ENCODE measurements at regions not wholly inside any gene's neighbourhood (a gene's known extent, or its start where the extent isn't known, plus 50 kb on each side); places are given as distances from the start of the nearest gene placed in this dataset.

DNA sequence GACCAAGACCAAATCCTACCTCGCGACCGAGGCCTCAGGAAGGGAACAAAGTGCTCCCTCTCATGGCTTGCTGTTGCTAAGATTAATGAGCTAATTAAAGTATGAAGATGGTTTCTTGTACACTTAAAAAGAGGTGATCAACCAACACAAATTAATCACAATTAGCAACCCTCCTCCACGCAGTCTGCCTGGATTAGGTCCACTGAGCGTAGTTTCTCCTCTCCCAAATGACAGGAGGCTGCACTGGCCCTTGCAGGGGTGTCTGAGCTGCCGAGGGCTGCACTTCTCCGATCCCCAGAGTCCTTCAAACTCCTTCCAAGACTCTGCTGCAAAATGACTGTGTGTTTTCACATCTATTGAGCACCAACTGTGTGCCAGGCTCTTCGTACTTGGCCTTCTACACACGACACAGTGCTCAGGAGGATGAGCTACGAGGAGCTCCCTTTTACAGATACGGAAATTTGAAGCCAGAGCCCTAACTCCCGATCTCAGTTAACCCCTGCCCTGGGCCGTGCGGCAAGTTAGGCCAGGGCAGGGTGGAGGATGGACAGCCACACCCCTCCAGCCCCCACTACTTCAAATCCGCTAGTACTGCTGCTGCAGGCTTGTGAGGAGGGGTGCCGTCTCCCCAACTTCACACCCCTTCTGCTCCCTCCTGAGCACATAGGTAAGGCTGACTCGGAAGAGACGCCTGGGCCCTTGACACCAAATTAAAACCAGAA lies 101.0 kb upstream of the LINGO1 start:
- DNase-seq, result no peak
- H3K4me3 ChIP-seq (ENCODE audit: insufficient read depth, low read depth, low read length), result no peak overlapping the region
- no peaks in the 10 kb centered on the region for H3K27me3 ChIP-seq (ENCODE audit: control insufficient read depth, insufficient read depth, low read length)

DNA sequence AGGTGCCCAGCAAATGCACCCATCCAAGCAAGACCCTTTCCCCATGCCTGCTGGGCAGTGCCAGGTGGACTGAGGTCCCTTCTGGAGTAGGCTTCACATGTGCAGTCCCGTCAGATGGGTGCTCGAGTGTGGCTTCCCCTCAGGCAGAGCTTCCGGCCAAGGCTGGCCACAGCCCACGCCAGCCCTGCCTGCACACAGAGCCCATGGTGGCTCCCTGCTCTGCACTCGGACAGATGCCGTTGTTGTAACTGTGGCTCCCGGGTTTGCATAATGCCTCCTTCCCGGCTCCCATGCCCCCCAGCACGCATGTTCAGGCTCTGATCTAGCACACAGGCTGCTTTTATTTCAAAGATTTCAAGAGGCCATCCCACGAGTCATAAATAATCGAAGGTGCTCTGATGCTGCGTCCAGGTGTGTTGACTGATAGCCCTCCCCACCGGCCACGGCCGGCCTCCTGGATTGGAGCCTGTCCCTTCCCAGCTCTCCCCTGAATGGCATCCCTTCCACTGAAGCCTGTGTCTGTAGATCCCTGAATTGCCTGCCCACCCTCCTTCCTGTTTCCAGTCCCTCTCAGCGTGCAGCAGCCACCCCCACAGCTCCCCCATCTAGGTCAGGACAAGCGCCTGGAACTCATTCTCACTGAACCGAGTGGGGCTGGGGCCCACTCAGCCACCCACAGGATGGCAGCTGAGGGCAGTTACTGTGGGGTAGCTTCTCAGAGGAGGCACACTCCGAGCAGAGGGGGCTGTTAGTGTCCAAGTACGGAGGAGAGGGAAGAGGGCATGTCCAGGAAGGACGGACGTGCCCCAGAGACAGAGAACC lies 100.0 kb upstream of the LINGO1 start:
- Histone ChIP-seq H3K36me3 (replicated peaks; ENCODE audit: control insufficient read depth, insufficient read depth, low read length) (no peaks in the 10 kb centered on the region), H3K4me3 (ENCODE audit: insufficient read depth, low read depth, low read length) (no peak overlapping the region), H3K27me3 (ENCODE audit: control insufficient read depth, insufficient read depth, low read length) (no peaks in the 10 kb centered on the region)
- DNase-seq, result no peak

More for the DNA sequence above, 101.0 kb upstream of the LINGO1 start:
- no peaks in the 10 kb centered on the region for H3K36me3 ChIP-seq (replicated peaks; ENCODE audit: control insufficient read depth, insufficient read depth, low read length)

GRCh38 chr15:77731945-77732344 lies 99.2 kb upstream of the LINGO1 start:
- DNase-seq, result no peak
- no peaks in the 10 kb centered on the region for H3K36me3 ChIP-seq (replicated peaks; ENCODE audit: control insufficient read depth, insufficient read depth, low read length)
- H3K4me3 ChIP-seq (ENCODE audit: insufficient read depth, low read depth, low read length), result no peak overlapping the region
- no peaks in the 10 kb centered on the region for H3K27me3 ChIP-seq (ENCODE audit: control insufficient read depth, insufficient read depth, low read length)

GRCh38 chr15:77731067-77731466 lies 98.4 kb upstream of the LINGO1 start:
- DNase-seq, result no peak
- Histone ChIP-seq H3K27me3 (ENCODE audit: control insufficient read depth, insufficient read depth, low read length) (no peaks in the 10 kb centered on the region), H3K4me3 (ENCODE audit: insufficient read depth, low read depth, low read length) (no peak overlapping the region), H3K36me3 (replicated peaks; ENCODE audit: control insufficient read depth, insufficient read depth, low read length) (no peaks in the 10 kb centered on the region)

GRCh38 chr15:77727635-77728304 lies 95.1 kb upstream of the LINGO1 start:
- H3K4me3 ChIP-seq (ENCODE audit: insufficient read depth, low read depth, low read length), result no peak overlapping the region
- no peaks in the 10 kb centered on the region for H3K36me3 ChIP-seq (replicated peaks; ENCODE audit: control insufficient read depth, insufficient read depth, low read length)
- DNase-seq, result no peak
- H3K27me3 ChIP-seq (ENCODE audit: control insufficient read depth, insufficient read depth, low read length), result no peaks in the 10 kb centered on the region

DNA sequence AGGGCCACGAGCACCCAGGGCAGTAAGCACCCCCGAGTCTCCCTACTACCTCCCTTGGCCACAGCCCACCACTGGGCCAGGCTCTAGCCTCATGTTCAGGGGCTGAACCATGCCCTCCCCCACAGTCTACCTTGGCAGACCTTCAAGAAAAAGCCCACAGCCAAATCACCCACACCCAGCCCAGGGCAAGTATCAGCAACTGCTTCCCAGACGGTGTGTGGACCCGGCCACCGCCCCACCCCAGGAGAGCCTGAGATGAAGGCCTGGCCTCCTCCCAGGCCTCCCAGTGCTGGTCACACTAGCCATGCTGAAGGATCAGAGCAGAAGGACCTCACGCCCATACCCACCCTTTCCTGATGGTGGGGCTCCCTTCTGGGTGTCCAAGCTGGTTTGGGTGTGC lies 92.0 kb upstream of the LINGO1 start:
- Histone ChIP-seq H3K27me3 (ENCODE audit: control insufficient read depth, insufficient read depth, low read length) (no peaks in the 10 kb centered on the region), H3K36me3 (replicated peaks; ENCODE audit: control insufficient read depth, insufficient read depth, low read length) (no peaks in the 10 kb centered on the region), H3K4me3 (ENCODE audit: insufficient read depth, low read depth, low read length) (no peak overlapping the region)
- DNase-seq, result no peak

DNA sequence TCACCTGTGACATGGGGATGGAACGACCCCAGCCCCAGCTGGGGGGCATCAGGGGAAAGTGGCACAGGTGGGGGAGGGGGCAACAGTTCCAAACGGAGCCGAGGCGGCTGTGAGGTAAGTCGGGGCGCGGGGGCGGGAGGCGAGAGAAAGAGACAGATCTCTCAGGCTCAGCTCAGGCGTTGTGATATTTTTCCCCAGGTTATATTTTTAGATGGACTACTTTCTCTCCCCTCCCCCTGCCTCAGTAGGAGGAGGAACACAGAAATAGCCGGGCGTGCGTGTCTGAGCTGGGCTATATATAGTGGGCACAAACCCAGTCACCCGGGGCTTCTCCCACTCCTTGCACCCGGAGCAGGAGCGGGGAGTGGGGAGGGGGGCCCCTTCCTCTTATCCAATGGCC lies 91.0 kb upstream of the LINGO1 start:
- no peak overlapping the region for H3K4me3 ChIP-seq (ENCODE audit: insufficient read depth, low read depth, low read length)
- H3K27me3 ChIP-seq (ENCODE audit: control insufficient read depth, insufficient read depth, low read length), result no peaks in the 10 kb centered on the region
- H3K36me3 ChIP-seq (replicated peaks; ENCODE audit: control insufficient read depth, insufficient read depth, low read length), result no peaks in the 10 kb centered on the region
- no peak for DNase-seq

GRCh38 chr15:77722759-77723460 lies 90.2 kb upstream of the LINGO1 start:
- no peak overlapping the region for H3K4me3 ChIP-seq (ENCODE audit: insufficient read depth, low read depth, low read length)
- H3K36me3 ChIP-seq (replicated peaks; ENCODE audit: control insufficient read depth, insufficient read depth, low read length), result no peaks in the 10 kb centered on the region
- DNase-seq, result peak; percentile 82
- no peaks in the 10 kb centered on the region for H3K27me3 ChIP-seq (ENCODE audit: control insufficient read depth, insufficient read depth, low read length)

DNA sequence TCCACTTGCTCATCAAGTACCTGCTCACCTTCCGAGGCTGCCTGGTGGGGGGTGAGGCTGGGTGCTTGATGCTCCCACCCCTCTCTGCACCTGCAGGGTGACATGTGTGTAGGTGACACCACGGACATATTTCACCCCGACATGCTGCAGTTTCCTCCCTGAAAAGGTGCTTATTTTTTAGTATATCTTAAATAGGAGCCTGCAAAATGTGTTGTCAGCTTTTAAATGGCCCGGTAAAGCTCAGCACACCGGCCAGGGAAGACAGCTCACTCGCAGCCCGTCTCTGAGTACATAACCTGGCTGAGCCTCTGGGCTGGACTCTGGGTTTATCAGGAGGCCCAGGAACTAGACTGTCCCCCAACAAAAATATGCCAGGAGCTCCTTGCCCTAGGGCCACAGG lies 89.3 kb upstream of the LINGO1 start:
- DNase-seq, result no peak
- H3K36me3 ChIP-seq (replicated peaks; ENCODE audit: control insufficient read depth, insufficient read depth, low read length), result no peaks in the 10 kb centered on the region
- H3K27me3 ChIP-seq (ENCODE audit: control insufficient read depth, insufficient read depth, low read length), result no peaks in the 10 kb centered on the region
- H3K4me3 ChIP-seq (ENCODE audit: insufficient read depth, low read depth, low read length), result no peak overlapping the region

- Histone ChIP-seq H3K27me3 (ENCODE audit: control insufficient read depth, insufficient read depth, low read length) (no peaks in the 10 kb centered on the region), H3K36me3 (replicated peaks; ENCODE audit: control insufficient read depth, insufficient read depth, low read length) (no peaks in the 10 kb centered on the region), H3K4me3 (ENCODE audit: insufficient read depth, low read depth, low read length) (no peak overlapping the region)
- DNase-seq, result no peak
These were observed 87.9 kb upstream of the LINGO1 start for GRCh38 chr15:77720655-77721054.

- no peak for DNase-seq
- H3K36me3 ChIP-seq (replicated peaks; ENCODE audit: control insufficient read depth, insufficient read depth, low read length), result no peaks in the 10 kb centered on the region
- no peak overlapping the region for H3K4me3 ChIP-seq (ENCODE audit: insufficient read depth, low read depth, low read length)
- H3K27me3 ChIP-seq (ENCODE audit: control insufficient read depth, insufficient read depth, low read length), result no peaks in the 10 kb centered on the region
These were observed 87.5 kb upstream of the LINGO1 start for GRCh38 chr15:77720173-77720572.

DNA sequence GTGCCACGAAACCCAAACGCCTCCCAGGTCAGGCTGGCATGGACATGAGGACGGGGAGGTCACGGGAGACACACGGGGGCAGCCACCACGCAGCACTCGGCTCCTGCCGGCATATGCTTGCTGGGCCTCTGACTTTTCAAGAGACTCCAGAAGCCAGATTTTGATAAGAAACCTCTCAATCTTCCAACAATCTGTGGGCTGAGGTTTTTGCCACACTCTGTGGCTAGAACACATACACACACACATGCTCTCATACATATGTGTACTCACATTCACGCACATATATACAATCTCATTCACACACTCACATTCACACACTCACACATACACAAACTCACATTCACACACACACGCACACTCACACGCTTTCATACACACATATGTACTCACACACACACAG lies 86.7 kb upstream of the LINGO1 start:
- no peak for DNase-seq
- no peak overlapping the region for H3K4me3 ChIP-seq (ENCODE audit: insufficient read depth, low read depth, low read length)
- H3K27me3 ChIP-seq (ENCODE audit: control insufficient read depth, insufficient read depth, low read length), result no peaks in the 10 kb centered on the region
- no peaks in the 10 kb centered on the region for H3K36me3 ChIP-seq (replicated peaks; ENCODE audit: control insufficient read depth, insufficient read depth, low read length)

GRCh38 chr15:77717333-77717990 lies 84.8 kb upstream of the LINGO1 start:
- H3K4me3 ChIP-seq (ENCODE audit: insufficient read depth, low read depth, low read length), result no peak overlapping the region
- no peak for DNase-seq
- no peaks in the 10 kb centered on the region for H3K27me3 ChIP-seq (ENCODE audit: control insufficient read depth, insufficient read depth, low read length)
- H3K36me3 ChIP-seq (replicated peaks; ENCODE audit: control insufficient read depth, insufficient read depth, low read length), result no peaks in the 10 kb centered on the region
